HG03342 (cell line): ENCODE measurements at regions not wholly inside any gene's neighbourhood (a gene's known extent, or its start where the extent isn't known, plus 50 kb on each side); places are given as distances from the start of the nearest gene placed in this dataset.

Source experiments
- ATAC-seq: cut with Tn5 transposase; IDR thresholded peaks from one replicate; pipeline ENCODE4 v1.9.1; 2021; ENCODE audit warnings: mild to moderate bottlenecking, moderate library complexity; ENCODE audit not compliant: unreplicated experiment

DNA sequence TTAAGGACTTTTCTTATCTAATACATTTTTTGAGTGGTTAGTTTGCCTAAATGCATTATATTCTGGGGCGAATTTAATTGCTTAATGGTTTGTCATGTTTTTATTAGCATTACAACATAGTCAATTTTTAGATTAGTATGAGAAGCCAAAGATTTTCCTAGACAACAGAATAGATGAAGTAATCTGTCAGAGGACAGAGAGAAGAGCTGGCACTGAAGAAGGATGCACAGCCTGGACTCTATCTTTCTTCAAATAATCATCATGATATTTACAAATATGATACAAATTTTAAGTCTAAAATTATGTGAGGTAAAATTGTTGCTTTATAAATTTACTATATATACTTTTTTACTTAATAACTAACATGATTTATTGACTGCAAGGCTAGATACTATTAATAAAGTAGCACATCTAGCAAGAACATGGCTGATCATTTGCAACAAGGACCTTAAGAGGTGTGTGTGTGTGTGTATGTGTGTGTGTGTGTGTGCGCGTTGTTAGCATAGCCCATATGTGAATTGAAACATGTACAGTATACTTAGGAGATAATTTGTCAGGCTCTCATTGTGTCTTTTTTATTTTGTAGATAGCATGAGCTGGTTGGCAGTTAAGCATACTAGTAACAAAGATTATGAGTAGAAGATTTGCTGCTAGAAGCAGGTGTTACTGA is 752.2 kb downstream of the DCDC2C start:
- ATAC-seq, result no peak

DNA sequence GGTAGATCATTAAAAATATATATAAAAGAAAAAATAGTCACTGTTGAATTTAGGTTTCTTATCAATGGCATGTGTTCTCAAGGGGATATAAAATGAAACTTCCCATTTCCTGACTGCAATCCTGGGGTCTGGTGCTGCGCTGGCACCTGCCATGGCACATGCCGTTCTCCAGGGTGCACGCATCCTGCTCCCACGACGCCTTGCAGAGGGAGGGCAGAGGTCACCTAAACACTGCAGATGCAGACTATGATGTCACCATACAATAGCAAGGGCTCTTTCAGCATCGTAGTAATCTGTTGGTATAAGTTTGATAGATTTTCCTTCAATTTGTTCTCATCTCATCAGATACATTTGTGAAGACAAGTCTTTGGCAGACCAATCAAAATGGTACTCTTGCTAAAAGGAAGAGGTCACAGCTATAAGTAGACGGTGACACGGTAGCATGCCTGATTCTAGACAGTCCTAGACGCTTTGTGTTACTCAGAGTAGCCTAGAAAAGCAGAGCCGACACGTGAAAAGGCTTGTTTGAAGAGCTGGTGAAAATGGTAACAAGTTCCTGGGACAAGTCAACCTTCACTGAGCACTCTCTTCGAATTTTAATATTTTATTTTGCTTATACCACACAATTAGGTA is 761.4 kb downstream of the DCDC2C start:
- no peak for ATAC-seq

DNA sequence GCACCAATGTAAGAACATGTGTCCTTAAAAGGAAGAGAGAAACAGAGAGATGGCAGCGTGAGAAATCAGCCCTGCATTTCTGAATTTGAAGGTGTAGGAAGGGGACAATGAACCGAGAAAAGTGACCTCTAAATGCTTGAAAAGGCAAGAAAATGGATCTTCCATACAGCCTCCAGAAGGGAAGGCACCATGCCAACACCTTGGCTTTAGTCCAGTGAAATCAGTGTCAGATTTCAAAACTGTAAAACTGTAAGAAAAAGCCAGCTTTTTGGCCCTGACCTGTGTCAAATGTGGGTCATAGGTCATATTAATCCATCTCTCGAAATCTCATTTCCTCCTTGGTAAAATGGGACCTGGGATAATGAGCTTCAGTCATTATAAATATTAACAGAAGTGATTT is 762.3 kb downstream of the DCDC2C start:
- no peak for ATAC-seq

DNA sequence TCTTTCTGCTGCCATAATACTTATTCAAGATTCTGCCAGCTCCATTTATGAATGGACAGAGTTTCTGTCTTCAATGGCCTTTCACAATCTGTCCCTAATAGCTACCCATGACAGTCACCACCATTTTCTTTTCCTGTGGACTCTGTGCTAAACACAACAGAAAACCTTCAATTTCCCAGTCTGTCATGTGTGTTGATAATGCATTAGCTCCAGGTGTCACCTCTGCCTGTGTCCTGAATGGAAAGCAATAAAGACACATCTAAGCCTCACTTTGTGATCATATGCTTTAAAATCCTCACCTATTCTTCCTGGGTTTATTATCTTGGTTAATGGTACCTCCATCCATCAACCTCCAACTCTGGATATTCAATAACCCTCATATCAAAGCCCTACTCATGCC is 772.2 kb downstream of the DCDC2C start:
- ATAC-seq, result no peak

DNA sequence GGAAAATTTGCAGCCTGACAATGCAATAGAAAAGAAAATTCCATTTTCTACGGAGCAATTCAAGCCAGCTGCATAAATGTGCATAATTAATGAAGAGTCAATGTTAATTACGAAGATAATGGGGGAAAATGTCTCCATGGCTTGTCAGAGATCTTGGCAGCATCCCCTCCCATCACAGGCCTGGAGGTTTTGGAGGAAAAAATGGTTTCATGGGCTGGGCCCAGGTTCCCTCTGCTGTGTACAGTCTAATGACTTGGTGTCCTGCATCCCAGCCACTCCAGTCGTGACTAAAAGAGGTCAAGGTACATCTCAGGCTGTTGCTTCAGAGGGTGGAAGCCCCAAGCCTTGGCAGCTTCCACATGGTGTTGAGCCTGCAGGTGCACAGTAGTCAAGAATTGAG is 779.7 kb downstream of the DCDC2C start:
- ATAC-seq, result no peak

DNA sequence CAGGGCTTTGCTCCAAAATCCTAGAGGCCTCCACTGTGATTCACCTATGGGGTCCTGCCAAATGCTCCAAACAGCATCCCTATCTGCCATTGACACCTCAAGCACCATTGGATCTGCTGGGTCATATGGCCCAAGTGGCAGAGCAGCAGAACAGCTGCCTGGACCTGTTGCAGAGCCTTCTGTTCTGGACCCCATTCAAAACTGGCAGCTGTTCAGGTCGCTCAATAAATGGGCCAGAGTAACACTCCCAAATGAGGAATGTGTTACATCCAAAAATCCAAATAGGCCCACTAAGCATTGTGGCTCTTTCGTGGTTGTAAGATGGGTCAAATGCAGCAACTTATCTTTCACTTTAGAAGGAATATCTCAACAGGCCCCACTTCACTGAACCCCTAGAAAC is 783.6 kb downstream of the DCDC2C start:
- ATAC-seq, result no peak

DNA sequence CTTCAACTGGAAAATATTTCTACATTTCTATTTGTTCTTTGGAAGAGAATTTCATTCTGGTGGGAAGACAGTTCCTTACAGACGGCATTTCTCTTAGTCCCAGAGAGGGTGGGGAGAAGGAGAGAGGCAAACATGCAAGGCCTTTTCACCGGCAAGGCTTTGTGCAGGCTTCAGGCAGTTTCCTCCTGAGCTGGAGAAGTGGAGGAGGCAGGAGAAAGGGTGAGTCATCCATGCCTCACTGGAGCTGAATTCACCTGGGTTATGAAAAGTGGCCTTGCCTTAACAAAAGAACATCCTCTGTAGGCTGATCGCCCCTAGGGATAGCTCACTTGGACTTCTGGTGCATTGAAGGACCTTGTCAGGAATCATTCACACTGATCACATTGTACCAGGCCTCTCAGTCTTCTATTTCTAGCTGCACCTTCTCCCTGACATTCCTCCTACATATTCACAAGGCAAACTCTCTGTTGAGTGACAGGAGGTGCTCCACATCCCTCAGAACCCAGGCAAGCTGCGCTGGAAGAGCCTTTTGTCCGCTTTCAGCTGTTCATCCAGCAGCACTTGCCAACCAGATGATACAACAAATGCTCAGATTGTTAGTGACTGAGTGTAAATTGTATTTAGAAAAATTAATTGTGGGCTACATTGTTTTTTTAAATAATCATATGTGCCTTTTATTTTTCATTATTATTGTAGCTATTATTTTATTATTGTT is 796.1 kb downstream of the DCDC2C start:
- ATAC-seq, result no peak

DNA sequence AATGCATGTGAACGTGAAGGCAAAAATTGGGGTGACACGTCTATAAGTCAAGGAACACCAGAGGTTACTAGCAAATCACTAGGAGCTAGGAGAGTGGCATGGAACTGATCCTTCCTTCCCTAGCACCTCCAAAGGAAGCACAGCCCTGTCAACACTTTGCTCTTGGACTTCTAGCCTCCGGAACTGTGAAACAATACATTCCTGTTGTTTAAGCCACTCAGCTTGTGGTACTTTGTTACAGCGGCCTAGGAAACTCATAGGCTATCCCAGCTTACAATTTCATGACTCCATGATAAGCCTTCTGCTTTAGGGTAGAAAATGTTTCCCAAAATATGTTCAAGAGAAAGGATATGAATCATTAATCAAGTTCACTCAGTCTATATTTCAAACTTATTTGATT is 798.1 kb downstream of the DCDC2C start:
- no peak for ATAC-seq

DNA sequence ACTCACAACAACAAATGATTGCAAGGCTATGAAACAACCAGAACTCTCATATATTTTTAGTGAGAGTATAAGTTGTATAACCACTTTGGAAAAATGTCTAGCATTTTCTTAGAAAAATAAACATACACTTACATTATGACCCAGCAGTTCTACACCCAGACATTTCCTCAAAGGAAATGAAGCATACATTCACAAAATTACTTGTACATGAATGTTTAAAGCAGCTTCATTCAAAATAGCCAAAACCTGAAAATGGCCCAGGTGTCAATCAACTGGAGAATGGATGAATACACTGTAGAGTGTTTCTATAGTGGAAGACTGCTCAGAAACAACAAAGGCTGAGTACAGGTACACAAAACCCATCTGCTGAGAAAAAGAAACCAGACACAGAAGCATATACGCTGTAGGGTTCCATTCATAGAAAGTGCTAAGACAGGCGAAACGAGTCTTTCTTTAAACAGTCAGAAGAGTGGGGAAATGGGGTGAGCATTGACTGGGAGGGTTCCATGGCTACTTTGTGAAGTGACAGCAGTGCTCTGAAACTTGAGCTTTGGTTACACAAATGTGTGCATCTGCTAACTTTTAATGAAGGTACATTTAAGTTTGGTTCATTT is 799.0 kb downstream of the DCDC2C start:
- no peak for ATAC-seq

DNA sequence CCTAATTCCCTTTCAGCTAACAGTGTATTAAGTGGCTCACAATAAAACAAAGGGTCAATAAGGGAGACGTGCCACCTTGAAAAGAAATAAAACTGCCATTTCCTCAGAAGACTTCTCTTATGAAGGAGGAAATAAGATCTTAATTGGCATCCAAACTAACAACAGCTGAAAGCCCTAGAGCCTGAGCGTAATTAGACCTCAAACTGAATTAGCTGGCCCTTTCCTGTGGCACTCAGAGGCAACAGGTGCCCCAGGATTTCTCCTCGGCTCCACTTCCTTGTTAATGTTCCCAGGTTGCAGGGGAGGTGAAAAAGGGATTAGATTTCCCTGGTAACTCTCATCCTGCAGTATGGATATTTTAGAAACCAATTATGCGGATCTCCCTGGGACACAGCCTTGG is 804.3 kb downstream of the DCDC2C start:
- ATAC-seq, result no peak

DNA sequence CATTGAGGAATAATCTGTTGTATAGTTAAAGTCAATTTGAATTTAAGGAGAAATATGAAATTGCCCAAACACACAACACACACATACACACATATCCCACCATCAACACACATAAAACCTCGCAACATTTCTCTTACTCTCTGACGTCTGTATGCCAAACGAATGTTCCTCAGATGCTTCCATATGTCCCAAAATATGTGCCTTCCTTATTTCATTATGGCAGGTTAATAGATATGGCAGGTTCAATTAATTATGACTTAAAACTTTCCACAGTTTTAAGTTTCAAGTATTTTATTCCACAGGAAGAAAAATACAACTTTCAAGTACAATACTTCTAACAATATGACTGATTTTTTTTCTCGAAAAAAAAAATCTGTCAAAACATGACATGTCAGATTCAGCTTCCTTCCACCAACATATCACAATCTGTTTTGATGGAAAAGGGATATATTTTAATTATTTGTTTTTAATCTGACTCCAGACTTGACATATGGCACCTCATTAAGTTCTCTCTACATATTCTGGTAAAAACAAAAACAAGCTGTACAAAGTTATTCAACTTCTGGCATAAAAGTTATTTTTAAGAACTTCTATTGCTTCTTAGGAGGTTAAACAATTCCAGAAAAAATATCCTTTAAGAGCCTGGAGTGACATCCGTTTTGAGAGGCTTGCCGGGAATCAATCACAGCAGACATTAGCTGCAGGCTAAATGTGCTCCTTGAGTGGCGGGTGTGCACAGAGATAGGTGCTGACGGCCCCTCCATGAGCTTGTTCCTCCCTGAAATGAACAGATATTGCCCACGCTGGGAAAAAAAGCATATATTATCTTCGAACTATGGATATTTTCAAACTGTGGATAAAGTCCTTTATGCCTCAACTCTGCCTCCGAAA is 812.7 kb downstream of the DCDC2C start:
- no peak for ATAC-seq

DNA sequence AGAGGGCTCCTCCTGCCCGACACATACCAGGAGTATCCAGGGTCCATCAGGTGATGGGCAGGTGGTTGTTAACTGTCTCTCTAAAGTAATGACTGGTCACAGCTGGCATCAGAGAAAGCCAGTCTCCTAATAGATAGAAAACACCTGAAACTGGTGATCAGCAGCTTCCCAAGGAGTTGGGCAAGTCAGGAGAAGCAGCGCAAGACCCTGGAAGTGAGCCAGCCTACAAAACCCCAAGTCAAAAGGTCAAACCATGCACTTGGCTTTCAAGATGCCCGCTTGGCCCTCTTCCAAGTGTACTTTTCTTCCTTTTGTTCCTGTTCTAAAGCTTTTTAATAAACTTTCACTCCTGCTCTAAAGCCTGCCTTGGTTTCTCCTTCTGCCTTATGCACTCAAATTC is 815.2 kb downstream of the DCDC2C start:
- no peak for ATAC-seq

DNA sequence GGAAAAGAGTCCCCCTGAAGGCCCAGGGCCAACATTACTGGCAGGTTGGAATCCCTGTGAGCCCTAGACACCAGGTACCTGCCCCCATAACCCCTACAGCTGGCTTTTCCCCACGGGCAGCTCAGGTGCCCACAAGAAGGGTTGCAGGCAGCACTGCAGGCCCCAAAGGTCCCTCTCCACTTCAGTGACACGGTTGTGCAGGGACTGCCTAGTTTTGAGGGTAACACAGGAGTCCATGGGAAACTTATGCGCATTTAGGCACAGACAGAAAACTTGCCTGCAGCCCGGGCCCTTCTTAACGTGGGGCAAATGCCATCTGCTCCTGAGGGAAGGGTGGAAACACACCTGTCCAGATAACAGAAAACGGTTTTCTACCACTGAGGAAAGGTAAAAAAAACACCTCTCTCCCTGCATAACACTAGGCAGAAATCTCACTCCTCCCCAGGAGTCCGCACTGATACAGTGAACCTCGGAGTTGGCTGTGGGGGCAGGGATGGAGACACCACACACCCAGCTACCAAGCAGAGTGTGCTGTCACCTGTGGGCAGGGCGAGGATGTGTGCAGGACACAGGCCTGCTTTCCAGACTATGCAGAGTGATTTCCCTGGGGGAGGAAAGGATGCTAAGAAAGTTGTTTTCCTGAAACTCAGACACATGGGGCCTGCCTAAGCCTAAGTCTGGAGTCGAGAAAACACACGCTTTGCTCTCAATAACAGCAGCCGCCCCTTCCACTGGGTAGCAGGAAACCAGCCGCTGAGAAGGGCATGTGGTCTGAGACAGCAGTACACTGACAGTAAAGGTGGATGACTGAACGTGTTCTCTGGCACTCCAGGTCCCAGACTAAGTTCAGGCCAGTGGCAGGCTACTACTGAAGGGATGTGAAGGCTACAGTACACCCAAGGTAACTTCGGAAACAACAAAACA is 819.4 kb downstream of the DCDC2C start:
- ATAC-seq, result no peak

DNA sequence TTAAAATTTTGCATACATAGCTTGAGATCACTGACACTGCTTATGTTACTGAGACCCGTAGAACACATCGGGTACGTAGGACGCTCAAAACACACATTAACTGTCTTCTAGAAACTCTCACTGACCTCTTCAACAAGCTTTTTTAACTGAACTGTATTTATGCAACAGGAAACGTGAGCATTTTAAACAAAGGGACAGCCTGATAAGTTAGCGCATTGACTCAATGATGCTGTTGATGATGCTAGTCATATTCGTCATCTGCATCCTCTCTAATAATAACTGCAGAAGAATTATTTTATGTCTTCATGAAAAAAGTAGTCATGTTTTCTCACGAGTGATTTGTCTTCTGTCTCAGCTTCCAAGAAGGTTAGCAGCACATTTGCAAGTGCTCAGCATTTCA is 824.0 kb downstream of the DCDC2C start:
- ATAC-seq, result no peak

DNA sequence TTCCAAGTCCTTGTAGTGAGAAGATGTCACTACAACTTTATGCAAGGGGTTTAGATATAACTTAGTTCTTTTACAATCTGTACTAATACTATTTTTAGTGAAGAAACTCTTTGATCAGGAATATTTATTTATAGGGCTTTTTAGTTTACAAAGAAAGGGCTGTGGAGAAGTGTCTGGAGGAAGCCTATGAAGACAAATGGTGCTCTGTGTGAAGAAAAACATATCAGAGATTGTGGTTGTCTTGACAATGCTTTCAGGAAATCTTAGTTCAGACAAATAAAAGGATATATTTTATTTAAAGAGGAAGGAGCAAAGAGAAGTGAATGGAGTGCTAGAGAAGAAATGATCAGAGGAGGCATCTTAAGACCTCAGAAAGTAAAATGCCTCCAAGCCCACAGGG is 824.9 kb downstream of the DCDC2C start:
- no peak for ATAC-seq

DNA sequence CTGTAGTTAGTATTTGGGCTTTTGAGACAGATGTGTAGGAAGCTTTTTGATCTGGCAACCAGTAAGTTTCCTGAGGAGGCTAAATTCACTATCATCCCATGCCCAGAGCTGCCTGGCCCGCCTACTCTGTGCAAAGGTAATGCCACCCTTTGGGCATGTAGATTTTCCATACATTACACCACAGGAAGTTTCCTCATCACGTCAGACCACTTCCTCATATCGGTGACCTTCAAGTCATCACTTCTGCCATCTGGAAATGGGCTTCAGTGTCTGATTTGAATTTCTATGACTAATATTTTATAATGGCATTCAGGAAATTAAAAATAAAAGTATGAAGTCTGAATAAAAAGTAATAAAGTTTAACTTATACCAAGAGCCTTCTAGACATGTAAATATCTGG is 825.4 kb downstream of the DCDC2C start:
- ATAC-seq, result no peak

DNA sequence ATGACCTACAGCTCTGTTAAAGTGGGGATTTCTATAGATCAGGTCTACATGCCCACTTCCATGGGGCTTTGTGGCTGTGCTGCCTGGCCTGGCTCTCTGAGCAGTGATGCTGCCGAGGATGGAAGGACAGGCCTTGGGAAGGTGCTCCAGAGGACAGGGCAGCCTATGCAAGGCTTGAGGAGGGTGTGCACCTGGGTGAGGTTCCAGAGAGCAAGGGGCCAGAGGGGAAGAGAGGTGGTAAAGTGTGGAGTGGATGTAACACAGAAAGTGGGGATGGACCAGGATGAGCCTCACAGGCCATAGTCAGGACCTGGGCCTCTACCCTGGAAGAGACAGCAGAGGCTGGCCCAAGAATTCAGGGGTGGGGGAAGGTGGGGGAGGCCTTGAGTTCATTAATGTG is 826.4 kb downstream of the DCDC2C start:
- no peak for ATAC-seq

DNA sequence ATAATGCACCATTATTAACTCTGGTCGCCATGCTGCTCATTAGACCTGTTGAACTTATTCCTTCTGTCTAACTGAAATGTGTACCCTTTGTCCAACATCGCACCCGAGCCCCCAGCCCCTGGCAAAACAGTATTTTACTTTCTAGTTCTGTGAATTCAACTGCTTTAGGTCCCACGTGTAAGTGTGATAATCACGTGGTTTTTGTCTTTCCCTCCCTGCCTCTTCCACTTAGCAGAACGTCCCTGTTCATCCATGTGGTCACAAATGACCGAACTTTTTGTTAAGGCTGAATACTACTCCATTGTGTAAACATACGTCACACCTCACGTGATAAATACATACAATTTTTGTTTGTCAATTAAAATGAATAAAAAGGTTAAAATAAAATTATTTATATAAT is 826.9 kb downstream of the DCDC2C start:
- no peak for ATAC-seq

DNA sequence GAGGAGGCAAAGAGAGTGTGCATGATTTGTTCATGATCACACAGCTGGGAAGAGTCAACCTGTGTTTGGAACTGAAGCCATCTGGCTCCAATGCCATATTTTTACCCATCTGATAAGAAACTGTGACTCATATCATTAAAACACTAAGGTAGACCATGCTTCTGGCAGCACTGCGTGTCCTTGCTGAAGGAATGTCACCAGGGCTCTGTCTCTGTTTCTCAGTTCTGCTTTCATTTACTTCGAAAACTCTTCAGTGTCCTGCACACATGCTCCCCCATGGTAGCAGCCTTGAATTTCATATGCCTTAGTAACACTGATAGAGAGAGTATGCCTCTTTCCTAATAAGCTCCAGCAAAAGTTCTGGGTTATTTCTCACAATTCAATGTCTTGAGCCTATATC is 830.4 kb downstream of the DCDC2C start:
- ATAC-seq, result no peak

DNA sequence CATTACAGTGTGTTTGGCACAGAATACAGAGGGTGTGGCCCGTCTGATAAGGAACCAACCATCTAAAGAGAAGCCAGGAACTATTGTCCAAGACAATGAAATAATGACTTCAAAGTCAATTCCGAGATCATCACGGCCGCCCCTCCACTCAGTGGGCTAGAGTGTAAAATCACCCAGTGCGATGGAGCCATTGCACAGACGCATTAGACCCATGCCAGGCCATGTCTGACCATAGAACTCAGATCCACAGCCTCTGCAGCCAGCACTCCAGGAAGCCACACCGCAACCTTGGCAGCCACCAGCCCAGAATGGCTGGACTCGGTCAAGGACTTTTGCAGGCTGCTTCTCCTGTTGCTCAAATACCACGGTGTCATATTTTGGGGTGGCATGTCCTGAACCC is 835.7 kb downstream of the DCDC2C start:
- no peak for ATAC-seq
